22Rv1 (cell line): ENCODE measurements at regions not wholly inside any gene's neighbourhood (a gene's known extent, or its start where the extent isn't known, plus 50 kb on each side); places are given as distances from the start of the nearest gene placed in this dataset.

Source experiments
- H3K27ac ChIP-seq: fragments of 450-650 bp; 2 replicates; pipeline ENCODE4 v1.5.1; 2017
- CTCF ChIP-seq: fragments of 450-650 bp; IDR thresholded peaks from 2 replicates; pipeline ENCODE4 v1.5.1; 2017; ENCODE audit warnings: mild to moderate bottlenecking
- ZFX ChIP-seq: fragments of 450-650 bp; IDR thresholded peaks from 2 replicates; pipeline ENCODE4 v1.6.1; 2017; ENCODE audit warnings: antibody characterized with exemption, borderline replicate concordance

GRCh38 chr2:118319271-118319684 lies 231.0 kb downstream of the INSIG2 start:
- no peak for TF ChIP-seq CTCF
- TF ChIP-seq ZFX: no peak
- H3K27ac ChIP-seq: no peak overlapping the region

GRCh38 chr2:118315606-118316005 lies 227.3 kb downstream of the INSIG2 start:
- no peak overlapping the region for H3K27ac ChIP-seq
- TF ChIP-seq ZFX (no peak), CTCF (no peak)

- no peak for TF ChIP-seq CTCF
- no peak for TF ChIP-seq ZFX
- no peak overlapping the region for H3K27ac ChIP-seq
Observed at GRCh38 chr2:118312969-118313756, 224.9 kb downstream of the INSIG2 start.

- no peak overlapping the region for H3K27ac ChIP-seq
- TF ChIP-seq CTCF: no peak
- TF ChIP-seq ZFX: no peak
Observed at GRCh38 chr2:118310681-118311429, 222.6 kb downstream of the INSIG2 start.

- H3K27ac ChIP-seq: no peak overlapping the region
- TF ChIP-seq ZFX (no peak), CTCF (no peak)
Observed at GRCh38 chr2:118309946-118310680, 221.8 kb downstream of the INSIG2 start.

- TF ChIP-seq CTCF: no peak
- no peak for TF ChIP-seq ZFX
- H3K27ac ChIP-seq: no peak overlapping the region
Observed at GRCh38 chr2:118309257-118309945, 221.1 kb downstream of the INSIG2 start.
